HG03565 (cell line): ENCODE measurements at regions not wholly inside any gene's neighbourhood (a gene's known extent, or its start where the extent isn't known, plus 50 kb on each side); places are given as distances from the start of the nearest gene placed in this dataset.

Experiments used
- ATAC-seq: cut with Tn5 transposase; IDR thresholded peaks from one replicate; pipeline ENCODE4 v1.9.1; 2021; ENCODE audit warnings: mild to moderate bottlenecking, moderate library complexity; ENCODE audit not compliant: unreplicated experiment

DNA sequence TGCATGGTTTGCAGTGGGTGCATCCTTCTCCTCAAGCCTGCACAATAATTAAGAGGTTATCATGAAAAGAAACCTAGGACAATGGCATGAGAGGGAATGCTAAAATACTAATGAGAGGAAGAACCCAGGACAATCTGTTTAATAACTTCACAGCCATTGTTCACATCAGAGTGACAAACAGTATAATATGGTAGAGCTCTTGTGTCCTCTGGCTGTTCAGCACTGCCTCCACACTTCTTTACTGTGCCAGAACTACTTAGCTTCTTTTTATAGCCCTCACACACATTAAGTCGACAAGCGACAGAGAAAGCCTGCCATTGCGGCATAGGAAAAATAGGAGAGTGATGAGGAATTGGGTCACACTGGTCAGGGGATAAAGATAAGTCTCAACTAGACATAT lies 65.0 kb upstream of the MEIS2 start:
- no peak for ATAC-seq

- no peak for ATAC-seq
These were observed 66.1 kb upstream of the MEIS2 start for GRCh38 chr15:37166402-37166801.

- ATAC-seq, result no peak
These were observed 81.0 kb upstream of the MEIS2 start for GRCh38 chr15:37181339-37181738.

DNA sequence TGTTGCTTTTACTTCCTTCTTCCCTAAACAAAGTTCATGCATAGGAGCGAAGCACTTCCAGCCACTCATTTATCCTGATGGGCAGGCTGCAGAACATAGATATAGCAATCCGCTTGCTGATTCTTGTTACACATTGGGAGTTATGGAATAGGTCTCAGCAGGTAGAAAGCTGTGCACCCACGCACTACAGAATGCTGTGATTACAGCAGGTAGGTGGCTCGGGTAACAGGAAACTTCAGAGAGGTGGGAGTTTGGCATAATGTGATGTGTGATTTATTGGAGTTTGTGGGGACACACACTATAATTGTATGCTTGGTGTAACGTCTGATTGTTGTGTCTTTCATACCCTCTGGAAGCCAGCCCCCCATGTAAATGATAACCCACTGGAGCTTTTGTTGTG lies 99.2 kb upstream of the MEIS2 start:
- no peak for ATAC-seq

DNA sequence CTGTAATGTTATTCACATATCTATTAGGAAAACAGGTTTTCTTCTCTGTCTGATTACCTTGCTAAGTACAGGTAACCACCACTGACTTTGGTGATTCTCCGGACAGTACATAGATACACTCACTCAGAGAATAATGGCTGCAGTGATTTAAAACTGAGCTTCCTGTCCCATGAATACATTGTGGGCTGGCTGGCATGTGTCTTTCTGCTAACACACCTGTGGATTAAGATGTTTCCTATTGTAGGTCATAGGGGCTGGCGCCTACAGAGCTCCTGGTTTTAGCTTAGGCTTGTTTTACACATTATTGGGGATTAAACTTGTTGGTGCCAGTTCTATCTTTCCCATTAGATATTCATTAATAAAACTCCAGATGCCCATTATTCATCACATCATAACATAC lies 102.7 kb upstream of the MEIS2 start:
- no peak for ATAC-seq

DNA sequence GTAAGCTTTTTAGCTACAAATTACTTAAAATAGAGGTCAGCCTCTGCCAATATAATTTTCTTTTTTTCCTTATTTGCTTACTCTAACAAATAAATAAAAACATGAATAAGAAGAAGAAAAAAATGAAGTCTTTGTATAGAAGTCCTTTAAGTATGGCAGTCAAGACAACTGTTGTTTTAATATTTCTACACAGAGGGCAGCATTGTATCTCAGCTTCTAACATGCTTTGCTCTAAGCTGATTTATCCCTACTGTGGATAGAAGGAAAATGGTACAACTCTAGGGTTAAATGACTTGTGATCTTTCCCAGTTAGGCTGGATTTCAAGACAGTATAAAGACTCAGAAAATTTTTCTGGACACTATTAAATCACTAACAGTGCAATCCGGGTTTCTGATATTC lies 104.3 kb upstream of the MEIS2 start:
- ATAC-seq, result no peak

DNA sequence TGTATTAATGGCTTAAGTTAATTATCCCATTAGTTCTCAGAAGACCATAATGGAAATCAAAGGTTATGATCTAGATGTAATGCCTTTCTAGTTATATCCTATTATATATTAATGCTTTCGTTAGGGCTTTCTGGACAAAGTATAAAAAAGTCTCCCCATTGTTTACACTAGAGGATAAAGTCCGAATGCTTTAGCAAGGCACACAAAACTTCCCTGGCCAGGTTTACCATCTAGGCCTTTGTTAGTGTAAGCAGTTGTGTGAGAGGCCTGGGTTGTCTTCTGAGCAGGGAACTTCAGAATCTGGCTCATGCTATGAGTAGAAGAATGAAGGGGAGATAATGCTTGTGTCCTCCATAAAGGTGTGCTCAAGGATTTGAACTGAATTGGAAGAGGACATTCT lies 106.3 kb upstream of the MEIS2 start:
- no peak for ATAC-seq

DNA sequence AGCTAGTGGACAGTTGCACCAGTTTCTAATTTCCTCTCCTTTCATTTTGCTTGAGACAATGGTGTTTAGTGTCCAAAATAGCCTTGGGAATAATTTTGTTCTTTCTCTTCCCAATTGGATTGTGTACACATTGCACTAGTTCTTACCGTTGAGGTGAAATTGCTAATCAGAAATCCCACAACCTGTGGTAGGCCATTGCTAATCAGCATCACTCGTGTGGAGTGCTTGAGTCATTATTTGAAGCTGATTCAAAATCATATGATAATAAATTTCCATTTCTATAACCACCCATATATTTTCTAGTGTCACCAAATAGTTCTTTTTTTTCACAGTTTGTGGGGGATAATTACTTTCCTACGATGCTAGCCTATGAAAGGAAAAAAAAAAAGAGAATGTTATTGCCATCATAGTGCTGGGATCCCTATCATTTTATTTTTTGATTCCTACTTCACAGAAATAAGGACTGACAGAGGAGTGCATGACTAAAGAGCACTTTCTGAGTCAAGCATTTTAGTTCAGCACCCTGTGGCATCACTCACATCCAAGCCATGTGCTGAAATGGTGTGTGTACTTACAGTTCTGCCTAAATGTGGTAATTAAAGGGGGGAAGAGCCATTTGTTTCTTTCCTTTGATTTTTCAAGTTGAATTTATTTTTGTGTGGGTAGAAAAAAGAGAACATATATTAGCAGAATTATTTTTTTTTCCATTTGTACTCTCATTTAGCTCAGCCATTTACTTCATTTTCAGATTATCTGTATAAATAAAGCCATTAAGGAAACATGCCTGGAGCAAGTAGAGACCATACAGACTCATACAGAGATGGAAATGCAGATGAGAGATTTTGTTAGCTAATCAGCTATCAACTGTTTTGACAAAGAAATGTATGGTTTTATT lies 108.0 kb upstream of the MEIS2 start:
- ATAC-seq, result no peak

DNA sequence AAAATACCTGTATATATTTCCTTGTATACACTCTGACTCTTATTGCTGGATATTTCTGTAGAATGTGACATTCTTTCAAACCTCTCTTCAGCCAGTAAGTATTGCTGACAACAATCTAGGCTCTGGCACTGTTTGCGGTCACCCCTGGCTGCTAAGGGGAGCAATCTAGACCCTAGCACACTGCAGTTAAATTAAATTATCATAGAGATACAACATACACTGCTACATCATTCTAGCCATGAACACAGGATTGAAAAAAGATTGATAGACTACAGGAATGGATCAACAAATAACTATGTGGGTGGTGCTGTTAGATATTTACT lies 108.7 kb upstream of the MEIS2 start:
- ATAC-seq, result no peak

DNA sequence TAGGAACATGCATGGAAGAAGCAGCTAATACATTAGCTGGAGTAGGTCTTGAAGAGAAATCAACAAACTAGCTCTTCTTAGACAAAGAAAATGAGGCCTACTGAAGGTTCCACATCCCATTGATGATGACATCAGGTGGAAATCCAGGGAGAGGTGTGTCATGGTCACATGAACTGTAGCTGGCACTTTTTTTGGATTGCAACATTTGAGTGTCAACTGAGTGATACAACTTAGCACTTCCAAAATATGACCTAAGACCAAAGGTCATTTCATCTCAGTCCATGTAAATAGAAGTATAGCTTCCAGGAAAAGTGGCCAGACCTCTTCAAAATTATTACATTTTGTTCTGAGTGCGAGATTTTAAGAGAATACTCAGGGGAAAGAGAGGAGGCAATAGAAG lies 117.2 kb upstream of the MEIS2 start:
- ATAC-seq, result no peak

DNA sequence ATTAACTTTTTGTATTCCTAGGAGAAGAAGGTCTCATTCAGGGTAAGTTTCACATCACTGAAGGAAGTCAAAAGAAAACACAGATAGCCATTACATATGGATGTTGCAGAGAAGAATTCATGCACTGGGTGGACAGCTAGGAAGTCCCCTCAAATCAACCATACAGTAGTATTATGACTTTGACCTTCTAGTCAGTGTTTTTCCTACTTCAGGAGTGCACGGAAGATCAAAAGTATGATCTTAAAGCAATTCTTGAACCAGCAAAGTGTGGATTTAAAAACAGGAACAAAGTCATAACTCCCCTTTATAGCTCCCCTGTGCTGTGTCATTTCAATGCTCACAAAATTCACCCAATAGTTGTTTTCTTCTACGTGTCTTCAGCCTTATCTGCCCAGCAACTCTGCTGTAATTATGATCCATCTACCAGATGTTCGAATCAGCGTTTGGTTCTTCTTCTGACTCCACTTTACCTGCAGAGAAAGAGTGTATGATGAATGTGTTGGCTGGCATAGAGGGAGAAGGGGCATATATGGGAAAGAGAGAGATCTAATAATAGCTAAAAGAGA lies 118.1 kb upstream of the MEIS2 start:
- ATAC-seq, result no peak

DNA sequence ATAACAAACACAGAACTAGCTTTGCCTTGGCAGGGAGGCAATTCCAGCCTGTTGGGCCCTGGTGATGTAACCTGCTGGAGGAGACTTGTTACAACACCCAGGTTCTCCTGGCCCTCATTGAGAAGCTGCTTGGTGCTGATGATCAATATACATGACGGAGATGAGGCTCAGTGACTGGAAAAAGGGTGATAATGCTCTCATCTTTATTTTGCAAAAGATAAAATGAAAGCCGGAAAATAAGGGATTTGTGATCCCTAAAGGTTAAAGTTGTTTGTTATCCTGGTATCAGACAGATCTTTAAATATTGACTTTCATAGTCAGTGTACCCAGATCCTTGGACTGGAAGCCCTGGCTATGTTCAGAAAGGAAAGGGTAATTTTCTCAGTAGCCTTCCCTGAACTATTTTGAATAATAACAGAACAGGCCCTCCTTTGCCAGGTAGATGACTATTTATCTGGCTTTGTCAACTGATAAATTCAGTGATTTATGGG lies 118.9 kb upstream of the MEIS2 start:
- ATAC-seq, result no peak

- no peak for ATAC-seq
These were observed 120.8 kb upstream of the MEIS2 start for GRCh38 chr15:37220949-37221670.

- ATAC-seq, result no peak
These were observed 121.4 kb upstream of the MEIS2 start for GRCh38 chr15:37221671-37222145.

DNA sequence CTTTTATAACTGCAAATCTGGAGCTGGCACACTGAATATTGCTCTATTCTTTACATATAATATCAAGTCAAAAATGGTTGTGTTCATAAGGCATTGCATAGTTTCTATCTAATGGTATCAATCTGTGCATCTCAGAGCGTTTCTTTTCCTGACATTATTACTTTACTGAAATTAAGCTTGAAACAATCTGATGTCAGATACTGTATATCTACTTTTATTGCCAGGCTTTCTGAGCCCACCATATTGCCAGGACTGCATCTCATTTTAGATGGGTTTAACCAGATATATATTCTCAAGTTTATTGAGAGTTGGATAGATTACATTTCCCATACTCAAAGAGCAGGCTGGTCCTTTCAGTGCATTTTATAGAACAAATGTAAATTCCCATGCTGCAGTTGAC lies 122.7 kb upstream of the MEIS2 start:
- ATAC-seq, result no peak

DNA sequence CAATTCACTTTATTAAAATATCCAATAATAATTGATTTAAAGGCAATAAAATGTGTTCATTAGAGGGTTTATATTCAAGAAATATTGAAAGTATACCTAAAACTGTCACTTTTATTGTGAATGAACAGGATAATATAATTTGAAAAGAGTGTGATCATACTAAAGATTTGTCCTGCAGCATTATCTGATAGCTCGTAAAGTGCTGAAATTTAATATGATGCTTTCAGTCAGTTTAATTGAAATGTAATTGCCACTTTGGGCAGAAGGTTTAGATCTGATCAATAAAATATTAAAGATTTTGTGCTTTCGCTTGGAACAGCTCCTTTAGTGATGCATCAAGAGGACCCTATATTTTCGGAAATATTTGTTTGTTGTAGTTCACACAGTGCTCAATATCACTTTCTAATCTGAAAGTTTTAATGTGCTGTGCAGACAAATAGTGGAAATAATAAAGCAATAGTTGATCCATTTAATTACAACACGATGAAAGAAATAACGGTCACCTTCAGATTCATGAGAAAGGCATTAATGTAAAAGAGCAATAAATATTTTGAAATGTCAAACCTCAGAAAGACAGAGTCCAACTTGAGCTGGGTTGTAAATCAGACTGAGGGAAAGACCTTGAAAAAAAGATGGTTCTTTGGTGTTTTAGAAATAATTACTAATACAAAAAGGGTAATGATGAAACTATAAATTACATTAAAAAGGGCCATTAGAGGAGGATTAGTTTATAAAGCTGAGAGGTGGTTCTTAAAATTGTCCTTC lies 129.7 kb upstream of the MEIS2 start:
- ATAC-seq, result no peak

DNA sequence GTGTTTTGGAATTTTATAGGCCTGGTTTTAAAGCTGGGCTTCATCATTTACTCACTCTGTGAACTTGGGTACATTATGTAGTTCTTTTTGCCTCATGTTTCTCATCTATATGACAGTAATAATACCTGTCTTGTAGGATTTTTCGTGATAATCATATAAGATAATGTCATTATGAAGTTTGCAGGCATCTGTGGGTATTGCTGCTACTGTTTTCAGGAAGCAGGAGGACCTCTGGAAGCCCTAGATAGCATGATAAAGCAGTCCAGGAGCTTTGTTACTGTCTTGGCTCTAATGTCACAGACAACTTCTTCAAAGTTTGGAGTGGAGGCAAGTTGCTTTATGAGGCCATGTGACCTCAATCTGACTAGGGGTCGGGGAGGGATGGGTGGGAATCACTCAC lies 145.0 kb upstream of the MEIS2 start:
- ATAC-seq, result no peak

DNA sequence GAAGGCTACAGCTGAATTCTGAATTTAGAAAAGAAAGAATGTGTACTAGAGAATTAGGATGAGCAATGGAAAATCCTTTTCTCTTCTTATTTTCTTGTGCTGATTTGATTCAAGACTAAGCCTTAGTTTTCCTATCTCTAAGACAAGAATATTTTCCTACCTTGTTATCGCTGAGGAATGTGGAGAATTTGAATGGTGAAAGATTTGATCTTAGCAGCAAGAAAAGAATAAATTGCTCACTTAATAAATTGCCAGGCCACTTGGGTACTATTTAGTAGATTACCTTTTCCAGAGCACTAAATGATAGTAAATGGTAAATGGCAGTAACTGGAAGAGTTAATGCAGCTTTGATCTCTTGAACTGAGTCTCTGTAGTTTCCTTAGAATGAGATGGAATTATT lies 145.7 kb upstream of the MEIS2 start:
- no peak for ATAC-seq

DNA sequence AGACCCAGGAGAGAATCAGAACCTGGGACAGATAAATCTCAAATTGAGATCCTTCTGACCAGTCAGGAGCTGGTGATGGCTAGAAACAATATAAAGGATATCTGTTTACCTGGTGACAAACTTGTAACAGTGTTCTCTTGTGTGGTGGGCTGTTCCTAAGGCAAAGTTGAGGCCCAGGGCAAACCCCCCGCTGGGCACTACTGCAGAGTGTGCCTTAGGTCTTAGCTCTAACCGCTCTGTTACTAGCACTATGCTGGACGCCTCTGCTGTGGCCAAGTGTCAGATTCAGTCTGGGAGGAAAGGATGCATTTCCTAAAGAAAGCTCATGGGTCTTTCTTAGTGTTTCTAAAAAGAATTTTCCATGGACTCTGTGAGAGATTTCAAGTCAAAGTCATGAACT lies 146.5 kb upstream of the MEIS2 start:
- no peak for ATAC-seq

DNA sequence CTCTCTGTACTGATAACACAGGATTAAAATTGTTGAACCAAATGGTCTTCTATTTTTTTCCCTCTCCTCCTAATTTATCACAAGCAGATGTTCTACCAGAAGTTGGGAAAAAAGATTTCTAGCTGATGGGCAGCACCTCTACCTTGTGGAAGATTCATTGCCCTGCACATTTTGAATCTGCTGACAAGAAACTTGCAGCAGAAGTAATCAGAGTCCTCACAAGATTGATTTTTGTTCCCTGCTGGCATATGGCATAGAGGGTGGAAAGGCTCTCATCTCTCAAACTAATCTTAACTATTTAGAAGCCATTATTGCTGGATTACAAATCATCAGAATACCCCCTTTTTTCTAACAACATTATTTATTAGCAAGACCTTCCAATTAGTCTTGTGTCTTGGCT lies 148.9 kb upstream of the MEIS2 start:
- ATAC-seq, result no peak

DNA sequence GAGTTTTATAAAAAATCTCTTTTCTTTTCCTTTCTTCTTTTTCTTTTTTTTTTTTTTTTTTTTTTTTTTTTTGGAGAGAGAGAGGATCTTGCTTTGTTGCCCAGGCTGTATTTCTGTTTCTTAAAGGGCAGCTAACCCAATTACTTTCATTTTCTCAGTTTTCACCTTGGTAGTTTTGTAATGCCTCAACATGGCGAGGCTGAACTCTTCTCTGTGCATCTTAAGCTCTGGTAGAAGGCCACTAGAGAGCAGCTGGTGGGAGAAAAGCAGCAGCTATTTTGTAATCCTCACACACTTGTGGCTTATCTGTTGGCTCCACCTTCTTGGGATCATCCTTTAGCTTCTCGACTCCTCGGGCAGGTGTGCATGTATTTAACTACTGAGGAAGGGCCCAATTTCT lies 152.2 kb upstream of the MEIS2 start:
- no peak for ATAC-seq
